ENCODE measurements at regions not wholly inside any gene's neighbourhood (a gene's known extent, or its start where the extent isn't known, plus 50 kb on each side); places are given as distances from the start of the nearest gene placed in this dataset.

- TF ChIP-seq CTCF (IDR thresholded peaks at IDR 0.05) (no peak), POLR2A (IDR thresholded peaks at IDR 0.05) (no peak)
Measured at GRCh38 chr13:79861731-79862130, 380.8 kb downstream of the NDFIP2 start.

All from heart left ventricle (tissue), 13 donors.